ENCODE measurements at regions not wholly inside any gene's neighbourhood (a gene's known extent, or its start where the extent isn't known, plus 50 kb on each side); places are given as distances from the start of the nearest gene placed in this dataset.

DNA sequence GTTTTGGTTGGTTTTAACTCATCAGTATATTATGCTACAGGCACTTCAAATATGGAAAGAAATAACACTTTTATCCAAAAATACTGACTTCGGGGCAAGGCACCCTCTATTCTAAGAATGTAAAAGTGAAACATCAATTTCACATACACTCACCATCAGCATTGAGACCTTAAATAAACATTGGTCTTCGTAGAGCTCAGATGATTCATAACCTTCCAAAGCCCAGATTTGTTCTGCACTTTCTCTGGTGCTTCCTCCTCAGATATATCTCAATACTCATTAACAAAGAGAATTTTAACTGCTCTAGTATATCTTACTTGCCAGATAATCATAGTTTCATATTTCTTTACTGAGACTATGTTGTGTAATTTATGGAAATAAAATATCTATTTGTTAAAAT, 794.3 kb downstream of the LIG4 start:
- Histone ChIP-seq H3K27me3 (replicated peaks; ENCODE audit: insufficient read depth, low read depth, low read length, poor library complexity) (no peaks in the 10 kb centered on the region), H3K4me3 (ENCODE audit: low read depth, low read length, poor library complexity, severe bottlenecking) (no peak overlapping the region), H3K36me3 (ENCODE audit: insufficient read depth, low read length, poor library complexity, severe bottlenecking) (no peaks in the 10 kb centered on the region), H3K9me3 (ENCODE audit: low read depth, low read length, poor library complexity, severe bottlenecking) (no peaks in the 10 kb centered on the region), H3K4me1 (ENCODE audit: insufficient read depth, low read length, poor library complexity, severe bottlenecking) (no peaks in the 10 kb centered on the region), H3K27ac (ENCODE audit: low read depth, low read length, poor library complexity, severe bottlenecking) (no peak overlapping the region)
- no TSS peak for BruUV-seq (replicated peaks)
- DNase-seq (ENCODE audit: low spot score), result no peak
- TF ChIP-seq, protein P1, sequence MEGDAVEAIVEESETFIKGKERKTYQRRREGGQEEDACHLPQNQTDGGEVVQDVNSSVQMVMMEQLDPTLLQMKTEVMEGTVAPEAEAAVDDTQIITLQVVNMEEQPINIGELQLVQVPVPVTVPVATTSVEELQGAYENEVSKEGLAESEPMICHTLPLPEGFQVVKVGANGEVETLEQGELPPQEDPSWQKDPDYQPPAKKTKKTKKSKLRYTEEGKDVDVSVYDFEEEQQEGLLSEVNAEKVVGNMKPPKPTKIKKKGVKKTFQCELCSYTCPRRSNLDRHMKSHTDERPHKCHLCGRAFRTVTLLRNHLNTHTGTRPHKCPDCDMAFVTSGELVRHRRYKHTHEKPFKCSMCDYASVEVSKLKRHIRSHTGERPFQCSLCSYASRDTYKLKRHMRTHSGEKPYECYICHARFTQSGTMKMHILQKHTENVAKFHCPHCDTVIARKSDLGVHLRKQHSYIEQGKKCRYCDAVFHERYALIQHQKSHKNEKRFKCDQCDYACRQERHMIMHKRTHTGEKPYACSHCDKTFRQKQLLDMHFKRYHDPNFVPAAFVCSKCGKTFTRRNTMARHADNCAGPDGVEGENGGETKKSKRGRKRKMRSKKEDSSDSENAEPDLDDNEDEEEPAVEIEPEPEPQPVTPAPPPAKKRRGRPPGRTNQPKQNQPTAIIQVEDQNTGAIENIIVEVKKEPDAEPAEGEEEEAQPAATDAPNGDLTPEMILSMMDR (conservative IDR thresholded peaks at IDR 0.05; ENCODE audit: low read depth, low read length), result no peak
- TF ChIP-seq EZH2 (IDR thresholded peaks at IDR 0.05; ENCODE audit: borderline replicate concordance, low read depth, low read length, poor library complexity, severe bottlenecking), result no peak
- intact Hi-C loops (cut with micrococcal nuclease; ENCODE audit: unreplicated experiment), result no loop called here
- CTCF ChIA-PET, result no interaction called here
- POLR2A ChIA-PET (ENCODE audit: low non-redundant PET), result no interaction called here

DNA sequence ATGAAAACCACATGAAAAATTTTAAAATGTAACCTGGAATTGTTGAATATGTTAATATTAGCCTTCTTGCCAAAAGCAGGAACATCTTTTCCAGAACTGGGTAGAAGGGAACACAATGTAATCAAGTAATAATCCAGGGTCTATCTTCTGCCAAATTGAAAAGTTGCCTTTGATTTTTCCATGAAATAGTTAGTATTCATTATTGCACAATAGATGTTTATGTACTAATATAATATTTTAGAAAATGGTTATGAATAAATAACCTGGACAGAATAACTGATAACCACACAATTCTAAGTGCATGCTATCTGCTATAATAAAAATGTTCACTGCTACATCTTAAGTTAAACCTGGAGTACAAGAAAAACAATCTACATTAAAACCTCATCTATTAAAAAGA, 802.3 kb downstream of the LIG4 start:
- Histone ChIP-seq H3K27ac (ENCODE audit: low read depth, low read length, poor library complexity, severe bottlenecking) (no peak overlapping the region), H3K4me1 (ENCODE audit: insufficient read depth, low read length, poor library complexity, severe bottlenecking) (no peaks in the 10 kb centered on the region), H3K27me3 (replicated peaks; ENCODE audit: insufficient read depth, low read depth, low read length, poor library complexity) (no peaks in the 10 kb centered on the region), H3K9me3 (ENCODE audit: low read depth, low read length, poor library complexity, severe bottlenecking) (no peaks in the 10 kb centered on the region), H3K36me3 (ENCODE audit: insufficient read depth, low read length, poor library complexity, severe bottlenecking) (no peaks in the 10 kb centered on the region), H3K4me3 (ENCODE audit: low read depth, low read length, poor library complexity, severe bottlenecking) (no peak overlapping the region)
- TF ChIP-seq, protein P1 (conservative IDR thresholded peaks at IDR 0.05; ENCODE audit: low read depth, low read length), result no peak
- TF ChIP-seq EZH2 (IDR thresholded peaks at IDR 0.05; ENCODE audit: borderline replicate concordance, low read depth, low read length, poor library complexity, severe bottlenecking), result no peak
- ChIA-PET CTCF (no interaction called here), POLR2A (ENCODE audit: low non-redundant PET) (no interaction called here)
- no peak for DNase-seq (ENCODE audit: low spot score)
- intact Hi-C loops (cut with micrococcal nuclease; ENCODE audit: unreplicated experiment), result no loop called here
- no TSS peak for BruUV-seq (replicated peaks)

DNA sequence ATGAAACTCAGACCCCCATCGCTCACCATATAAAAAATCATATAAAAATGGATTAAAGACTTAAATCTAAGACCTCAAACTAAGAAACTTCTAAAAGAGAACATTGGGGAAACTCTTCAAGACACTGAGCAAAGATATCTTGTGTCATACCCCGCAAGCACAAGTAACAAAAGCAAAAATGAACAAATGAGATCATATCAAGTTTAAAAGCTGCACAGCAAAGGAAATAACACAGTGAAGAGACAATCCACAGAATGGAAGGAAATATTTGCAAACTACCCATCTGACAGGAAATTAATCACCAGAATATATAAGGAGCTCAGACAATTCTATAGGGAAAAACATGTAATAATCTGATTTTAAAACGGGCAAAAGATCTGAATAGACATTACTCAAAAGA, 808.3 kb downstream of the LIG4 start:
- H3K27ac ChIP-seq (ENCODE audit: low read depth, low read length, poor library complexity, severe bottlenecking), result no peak overlapping the region
- DNase-seq (ENCODE audit: low spot score), result no peak
- POLR2A ChIA-PET (ENCODE audit: low non-redundant PET), result no interaction called here

More for the DNA sequence above, 808.3 kb downstream of the LIG4 start:
- CTCF ChIA-PET, result no interaction called here
- no peak for TF ChIP-seq EZH2 (IDR thresholded peaks at IDR 0.05; ENCODE audit: borderline replicate concordance, low read depth, low read length, poor library complexity, severe bottlenecking)
- TF ChIP-seq, protein P1 (conservative IDR thresholded peaks at IDR 0.05; ENCODE audit: low read depth, low read length), result no peak
- H3K4me1 ChIP-seq (ENCODE audit: insufficient read depth, low read length, poor library complexity, severe bottlenecking), result no peaks in the 10 kb centered on the region
- H3K27me3 ChIP-seq (replicated peaks; ENCODE audit: insufficient read depth, low read depth, low read length, poor library complexity), result no peaks in the 10 kb centered on the region
- no peak overlapping the region for H3K4me3 ChIP-seq (ENCODE audit: low read depth, low read length, poor library complexity, severe bottlenecking)
- BruUV-seq (replicated peaks), result no TSS peak
- no peaks in the 10 kb centered on the region for H3K36me3 ChIP-seq (ENCODE audit: insufficient read depth, low read length, poor library complexity, severe bottlenecking)
- H3K9me3 ChIP-seq (ENCODE audit: low read depth, low read length, poor library complexity, severe bottlenecking), result no peaks in the 10 kb centered on the region
- intact Hi-C loops (cut with micrococcal nuclease; ENCODE audit: unreplicated experiment), result no loop called here

Measured in A673 (cell line).